ENCODE measurements at regions not wholly inside any gene's neighbourhood (a gene's known extent, or its start where the extent isn't known, plus 50 kb on each side); places are given as distances from the start of the nearest gene placed in this dataset.

GRCh38 chr1:209529233-209529632, 54.3 kb upstream of the CAMK1G start:
- TF ChIP-seq EZH2 (IDR thresholded peaks at IDR 0.05; ENCODE audit: insufficient read depth, poor library complexity, severe bottlenecking) (no peak), EZH2phosphoT487 (IDR thresholded peaks at IDR 0.05; ENCODE audit: insufficient read depth, low read depth) (no peak)
